KMS-11 (cell line): ENCODE measurements at regions not wholly inside any gene's neighbourhood (a gene's known extent, or its start where the extent isn't known, plus 50 kb on each side); places are given as distances from the start of the nearest gene placed in this dataset.

ENCODE experiments used
- H2AFZ ChIP-seq: fragments of 200-600 bp; sonication (generic); 2 replicates; pipeline ENCODE4 v1.6.1; 2016; ENCODE audit warnings: antibody characterized with exemption, mixed run types, low read depth
- H3K27ac ChIP-seq: fragments of 200-600 bp; sonication (generic); 2 replicates; pipeline ENCODE4 v1.6.1; 2016; ENCODE audit warnings: mild to moderate bottlenecking, mixed run types
- H3K27me3 ChIP-seq: fragments of 200-600 bp; sonication (generic); 2 replicates; pipeline ENCODE4 v1.6.1; 2017; ENCODE audit warnings: mild to moderate bottlenecking, low read depth, mixed run types, moderate library complexity; ENCODE audit not compliant: insufficient read depth
- H3K36me3 ChIP-seq: fragments of 200-600 bp; sonication (generic); 2 replicates; pipeline ENCODE4 v1.6.1; 2017; ENCODE audit warnings: mild to moderate bottlenecking, mixed run types; ENCODE audit not compliant: insufficient read depth
- H3K4me1 ChIP-seq: fragments of 200-600 bp; sonication (generic); 2 replicates; pipeline ENCODE4 v1.6.1; 2016; ENCODE audit warnings: mild to moderate bottlenecking, low read depth, mixed run types; ENCODE audit not compliant: poor library complexity, severe bottlenecking
- H3K4me2 ChIP-seq: fragments of 200-600 bp; sonication (generic); 2 replicates; pipeline ENCODE4 v1.7.0; 2016; ENCODE audit warnings: mild to moderate bottlenecking, mixed run types
- H3K4me3 ChIP-seq: fragments of 200-600 bp; sonication (generic); IDR thresholded peaks from 2 replicates; pipeline ENCODE4 v1.6.1; 2017; ENCODE audit warnings: low read depth, low read length, mixed read lengths; ENCODE audit not compliant: insufficient read depth
- H3K79me2 ChIP-seq: fragments of 200-600 bp; sonication (generic); 2 replicates; pipeline ENCODE4 v1.6.1; 2016; ENCODE audit warnings: low read depth, mixed run types; ENCODE audit not compliant: insufficient read depth
- H3K9ac ChIP-seq: fragments of 200-600 bp; sonication (generic); 2 replicates; pipeline ENCODE4 v1.6.1; 2016; ENCODE audit warnings: mild to moderate bottlenecking, mixed run types
- H4K20me1 ChIP-seq: fragments of 200-600 bp; sonication (generic); 2 replicates; pipeline ENCODE4 v1.6.1; 2016; ENCODE audit warnings: mild to moderate bottlenecking, mixed run types; ENCODE audit not compliant: insufficient read depth
- CTCF ChIP-seq: fragments of 200-600 bp; sonication (generic); conservative IDR thresholded peaks from 2 replicates; pipeline ENCODE4 v1.6.1; 2017; ENCODE audit warnings: low read depth, mild to moderate bottlenecking, antibody characterized with exemption, low read length, moderate library complexity, mixed read lengths

- H3K79me2 ChIP-seq: no peaks in the 10 kb centered on the region
- no peaks in the 10 kb centered on the region for H3K36me3 ChIP-seq
- no peak overlapping the region for H3K27ac ChIP-seq
- H3K27me3 ChIP-seq: no peaks in the 10 kb centered on the region
- H2AFZ ChIP-seq: no peak overlapping the region
- no peak for TF ChIP-seq CTCF
- H3K4me1 ChIP-seq: no peaks in the 10 kb centered on the region
- H3K4me2 ChIP-seq: no peak overlapping the region
- H3K9ac ChIP-seq: no peak overlapping the region
- H4K20me1 ChIP-seq: no peaks in the 10 kb centered on the region
- no peak overlapping the region for H3K4me3 ChIP-seq
Observed at GRCh38 chr2:61721382-61721781, 132.5 kb downstream of the FAM161A start.

GRCh38 chr2:61720911-61721310, 132.9 kb downstream of the FAM161A start:
- Histone ChIP-seq H3K27me3 (no peaks in the 10 kb centered on the region), H3K4me1 (no peaks in the 10 kb centered on the region)

GRCh38 chr2:61718965-61719364, 134.9 kb downstream of the FAM161A start:
- Histone ChIP-seq H3K27ac (no peak overlapping the region), H3K4me1 (no peaks in the 10 kb centered on the region)

More at GRCh38 chr2:61720911-61721310, 132.9 kb downstream of the FAM161A start:
- no peak overlapping the region for H2AFZ ChIP-seq
- no peak for TF ChIP-seq CTCF
- no peaks in the 10 kb centered on the region for H4K20me1 ChIP-seq
- H3K9ac ChIP-seq: no peak overlapping the region
- H3K36me3 ChIP-seq: no peaks in the 10 kb centered on the region
- H3K4me2 ChIP-seq: no peak overlapping the region
- H3K27ac ChIP-seq: no peak overlapping the region
- no peaks in the 10 kb centered on the region for H3K79me2 ChIP-seq
- H3K4me3 ChIP-seq: no peak overlapping the region

GRCh38 chr2:61715506-61715905, 138.4 kb downstream of the FAM161A start:
- Histone ChIP-seq H3K27ac (no peak overlapping the region), H3K4me1 (no peaks in the 10 kb centered on the region), H4K20me1 (no peaks in the 10 kb centered on the region), H3K4me2 (no peak overlapping the region), H3K9ac (no peak overlapping the region), H3K36me3 (no peaks in the 10 kb centered on the region), H3K79me2 (no peaks in the 10 kb centered on the region), H2AFZ (no peak overlapping the region), H3K27me3 (no peaks in the 10 kb centered on the region), H3K4me3 (no peak overlapping the region)
- TF ChIP-seq CTCF: no peak

More at GRCh38 chr2:61718965-61719364, 134.9 kb downstream of the FAM161A start:
- H3K4me3 ChIP-seq: no peak overlapping the region
- no peaks in the 10 kb centered on the region for H3K79me2 ChIP-seq
- H3K27me3 ChIP-seq: no peaks in the 10 kb centered on the region
- no peak overlapping the region for H3K4me2 ChIP-seq
- no peak overlapping the region for H3K9ac ChIP-seq
- H2AFZ ChIP-seq: no peak overlapping the region
- H3K36me3 ChIP-seq: no peaks in the 10 kb centered on the region
- TF ChIP-seq CTCF: no peak
- no peaks in the 10 kb centered on the region for H4K20me1 ChIP-seq
